ENCODE measurements at regions not wholly inside any gene's neighbourhood (a gene's known extent, or its start where the extent isn't known, plus 50 kb on each side); places are given as distances from the start of the nearest gene placed in this dataset.
A peak's percentile ranks its signal among the peaks of the same experiment; 100 is the strongest.
"Not testable (repeated sequence)": the region's sequence is repeated elsewhere in the genome, so short reads cannot be mapped to it uniquely, and the experiment has no call there.

GRCh38 chr7:135872861-135873260 lies 104.3 kb downstream of the MTPN start:
- DNase-seq = not testable (repeated sequence)

- no peak for DNase-seq
These were observed 114.2 kb upstream of the FAM180A start for GRCh38 chr7:135862586-135863340.

- DNase-seq = no peak
These were observed 110.9 kb upstream of the FAM180A start for GRCh38 chr7:135859538-135859937.

- DNase-seq = no peak
These were observed 110.2 kb upstream of the FAM180A start for GRCh38 chr7:135858851-135859250.

- DNase-seq = no peak
These were observed 109.8 kb upstream of the FAM180A start for GRCh38 chr7:135858379-135858778.

- DNase-seq = no peak
These were observed 109.1 kb upstream of the FAM180A start for GRCh38 chr7:135857519-135858274.

- DNase-seq = no peak
These were observed 107.9 kb upstream of the FAM180A start for GRCh38 chr7:135856356-135857144.

GRCh38 chr7:135855846-135856245 lies 107.2 kb upstream of the FAM180A start:
- no peak for DNase-seq

- DNase-seq = no peak
These were observed 104.9 kb upstream of the FAM180A start for GRCh38 chr7:135853499-135853898.

- DNase-seq = no peak
These were observed 104.4 kb upstream of the FAM180A start for GRCh38 chr7:135853008-135853407.

GRCh38 chr7:135847242-135847641 lies 98.6 kb upstream of the FAM180A start:
- DNase-seq = no peak

- DNase-seq = no peak
These were observed 97.7 kb upstream of the FAM180A start for GRCh38 chr7:135846339-135846738.

GRCh38 chr7:135845415-135846075 lies 96.9 kb upstream of the FAM180A start:
- no peak for DNase-seq

- no peak for DNase-seq
These were observed 96.3 kb upstream of the FAM180A start for GRCh38 chr7:135844903-135845302.

- DNase-seq = no peak
These were observed 94.6 kb upstream of the FAM180A start for GRCh38 chr7:135843214-135843613.

- DNase-seq = no peak
These were observed 94.0 kb upstream of the FAM180A start for GRCh38 chr7:135842446-135843179.

- DNase-seq = no peak
These were observed 92.0 kb upstream of the FAM180A start for GRCh38 chr7:135840591-135840990.

GRCh38 chr7:135837675-135838074 lies 89.1 kb upstream of the FAM180A start:
- no peak for DNase-seq

- DNase-seq = peak; percentile 53
These were observed 85.7 kb upstream of the FAM180A start for GRCh38 chr7:135834266-135834665.

- no peak for DNase-seq
These were observed 85.0 kb upstream of the FAM180A start for GRCh38 chr7:135833642-135834041.

- DNase-seq = no peak
These were observed 83.0 kb upstream of the FAM180A start for GRCh38 chr7:135831455-135832195.

GRCh38 chr7:135828604-135829003 lies 80.0 kb upstream of the FAM180A start:
- peak; percentile 54 for DNase-seq
